ENCODE measurements at regions not wholly inside any gene's neighbourhood (a gene's known extent, or its start where the extent isn't known, plus 50 kb on each side); places are given as distances from the start of the nearest gene placed in this dataset.
"Not testable (repeated sequence)": the region's sequence is repeated elsewhere in the genome, so short reads cannot be mapped to it uniquely, and the experiment has no call there.

DNA sequence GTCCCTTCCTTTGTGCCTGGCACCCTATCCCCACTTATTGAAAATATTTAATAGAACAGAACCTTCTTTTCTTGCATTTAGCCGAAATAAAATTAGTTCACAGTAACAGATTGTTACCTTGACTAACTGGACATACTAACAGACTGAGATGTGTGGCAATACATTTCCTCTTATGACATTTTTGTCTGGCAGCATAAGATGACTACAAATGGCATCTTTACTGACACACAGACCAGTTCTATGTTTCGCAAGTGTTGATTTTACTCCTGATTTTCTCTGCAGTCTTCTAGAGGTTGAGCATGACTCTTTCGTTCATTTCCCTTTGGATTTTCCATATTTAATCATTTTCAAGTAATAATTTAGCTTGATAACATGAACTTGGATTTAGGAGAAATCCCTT is 474.6 kb downstream of the CBLN4 start:
- DNase-seq (ENCODE audit: low spot score) = no peak

GRCh38 chr20:55528482-55528881 is 476.8 kb downstream of the CBLN4 start:
- no peak for DNase-seq (ENCODE audit: low spot score)

- DNase-seq (ENCODE audit: low spot score) = no peak
Observed at GRCh38 chr20:55522296-55522815, 483.0 kb downstream of the CBLN4 start.

DNA sequence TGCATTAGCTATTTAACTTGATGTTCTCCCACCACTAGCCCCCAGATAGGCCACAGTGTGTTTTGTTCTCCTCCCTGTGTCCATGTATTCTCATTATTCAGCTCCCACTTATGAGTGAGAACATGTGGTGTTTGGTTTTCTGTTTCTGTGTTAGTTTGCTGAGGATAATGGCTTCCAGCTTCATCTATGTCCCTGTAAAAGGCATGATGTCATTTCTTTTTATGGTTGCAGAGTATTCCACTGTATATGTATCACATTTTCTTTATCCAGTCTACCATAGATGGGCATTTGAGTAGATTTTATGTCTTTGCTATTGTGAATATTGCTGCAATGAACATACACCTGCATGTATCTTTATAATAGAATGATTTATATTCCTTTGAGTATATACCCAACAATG is 487.7 kb downstream of the CBLN4 start:
- not testable (repeated sequence) for DNase-seq (ENCODE audit: low spot score)

DNA sequence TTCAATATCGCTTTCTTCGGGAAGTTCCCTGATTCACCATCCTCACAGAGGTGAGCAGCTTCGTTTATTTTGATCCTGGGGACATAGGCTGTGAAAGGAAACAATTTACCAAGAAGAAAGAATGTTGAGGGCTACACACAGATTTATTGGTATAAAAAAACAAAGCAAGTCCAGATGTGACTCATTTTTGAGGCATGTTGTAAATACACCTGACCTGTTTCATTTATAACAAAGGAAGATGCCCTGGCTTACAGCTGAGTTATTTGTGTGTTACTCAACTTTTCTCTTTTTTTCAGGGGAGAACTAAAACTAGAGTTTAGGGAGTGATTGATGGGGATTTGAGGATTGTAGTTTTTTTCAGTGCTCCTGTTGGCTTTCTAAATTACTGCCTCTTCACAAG is 489.5 kb downstream of the CBLN4 start:
- peak; percentile 30 for DNase-seq (ENCODE audit: low spot score)

DNA sequence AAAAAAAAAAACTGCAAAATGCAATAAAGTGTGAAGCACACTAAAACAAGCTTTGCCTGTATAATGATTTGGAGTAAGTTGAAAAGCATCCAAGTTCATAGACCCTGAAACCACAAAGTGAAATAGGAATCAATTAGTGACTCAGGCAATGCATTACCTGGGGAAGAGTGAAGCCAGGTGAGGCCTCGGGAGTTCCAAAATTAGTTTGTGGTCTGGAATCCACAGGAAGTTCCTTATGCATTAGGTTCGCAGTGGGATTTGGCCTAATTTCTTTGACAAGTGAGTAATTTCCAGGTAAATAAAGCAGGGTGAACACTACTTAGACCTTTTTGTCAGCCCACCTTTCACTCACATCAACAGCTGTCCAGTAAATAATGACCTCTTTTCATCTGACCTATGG is 490.8 kb downstream of the CBLN4 start:
- no peak for DNase-seq (ENCODE audit: low spot score)

- DNase-seq (ENCODE audit: low spot score) = no peak
Observed at GRCh38 chr20:55513954-55514353, 491.4 kb downstream of the CBLN4 start.

GRCh38 chr20:55500130-55500529 is 505.2 kb downstream of the CBLN4 start:
- DNase-seq (ENCODE audit: low spot score) = no peak

GRCh38 chr20:55488593-55488992 is 516.7 kb downstream of the CBLN4 start:
- no peak for DNase-seq (ENCODE audit: low spot score)

DNA sequence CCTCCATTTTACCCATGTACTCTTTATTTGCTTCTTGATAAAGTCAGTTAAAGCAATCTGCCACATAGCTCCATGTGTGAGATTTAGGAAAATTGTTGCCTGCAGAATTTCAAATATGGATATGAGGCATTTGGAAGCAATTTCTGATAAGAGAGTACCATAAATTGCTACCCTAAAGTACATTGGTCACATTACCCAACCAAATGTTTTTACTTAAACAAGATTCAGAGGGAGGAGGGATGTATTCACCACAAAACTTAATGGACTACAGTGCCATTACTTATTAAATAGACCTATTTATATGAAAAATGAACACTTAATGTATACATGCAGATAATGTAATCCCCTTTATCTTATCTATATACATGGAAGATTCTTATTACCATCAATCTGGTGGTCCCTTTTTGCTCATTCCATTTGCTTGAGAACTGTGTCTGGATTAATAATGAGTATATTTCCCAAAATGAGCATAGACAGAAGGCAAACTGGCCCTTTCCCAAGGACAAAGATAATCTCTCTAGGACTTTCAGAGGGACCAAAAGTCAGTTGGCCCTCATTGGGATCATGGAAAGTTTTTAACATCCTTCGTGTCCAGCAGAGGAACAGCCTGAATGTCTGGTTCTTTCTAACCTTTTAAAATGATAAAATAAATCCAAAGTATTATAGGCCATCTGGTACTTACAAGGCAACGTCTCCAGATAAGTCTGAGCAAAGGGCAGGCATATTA is 526.4 kb downstream of the CBLN4 start:
- no peak for DNase-seq (ENCODE audit: low spot score)

DNA sequence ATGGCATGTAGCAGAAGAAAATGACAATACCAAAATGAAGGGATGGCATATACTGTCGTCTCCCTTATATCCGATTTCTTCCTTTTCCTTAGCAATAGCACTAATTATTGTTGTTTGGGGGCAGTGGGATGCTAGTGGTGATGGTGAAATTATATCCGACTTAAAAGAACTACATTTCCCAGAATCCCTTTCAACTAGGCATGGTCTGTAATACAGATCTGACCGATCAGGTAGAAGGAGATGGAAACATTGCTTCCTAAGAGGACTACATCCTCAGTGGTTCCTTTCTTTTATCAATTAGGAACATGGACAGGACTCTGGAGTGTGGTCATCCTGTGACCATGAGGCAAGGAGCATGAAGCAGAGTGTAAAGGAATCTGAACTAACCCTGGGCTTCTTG is 532.6 kb downstream of the CBLN4 start:
- DNase-seq (ENCODE audit: low spot score) = no peak

GRCh38 chr20:55471052-55472006 is 534.0 kb downstream of the CBLN4 start:
- DNase-seq (ENCODE audit: low spot score) = no peak

- DNase-seq (ENCODE audit: low spot score) = no peak
Observed at GRCh38 chr20:55469074-55469473, 536.2 kb downstream of the CBLN4 start.

DNA sequence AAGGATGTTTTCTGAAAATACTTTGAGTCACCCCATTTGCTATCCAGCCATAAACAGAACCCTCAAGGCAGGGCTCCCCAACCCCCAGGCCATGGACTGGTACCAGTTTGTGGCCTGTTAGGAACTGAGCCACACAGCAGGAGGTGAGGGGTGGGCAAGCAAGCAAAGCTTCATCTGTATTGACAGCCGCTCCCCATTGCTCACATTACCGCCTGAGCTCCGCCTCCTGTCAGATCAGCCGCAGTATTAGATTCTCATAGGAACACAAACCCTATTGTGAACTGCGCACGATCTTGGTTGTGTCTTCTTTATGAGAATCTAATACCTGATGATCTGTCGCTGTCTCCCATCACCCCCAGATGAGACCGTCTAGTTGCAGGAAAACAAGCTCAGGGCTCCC is 543.8 kb downstream of the CBLN4 start:
- no peak for DNase-seq (ENCODE audit: low spot score)

DNA sequence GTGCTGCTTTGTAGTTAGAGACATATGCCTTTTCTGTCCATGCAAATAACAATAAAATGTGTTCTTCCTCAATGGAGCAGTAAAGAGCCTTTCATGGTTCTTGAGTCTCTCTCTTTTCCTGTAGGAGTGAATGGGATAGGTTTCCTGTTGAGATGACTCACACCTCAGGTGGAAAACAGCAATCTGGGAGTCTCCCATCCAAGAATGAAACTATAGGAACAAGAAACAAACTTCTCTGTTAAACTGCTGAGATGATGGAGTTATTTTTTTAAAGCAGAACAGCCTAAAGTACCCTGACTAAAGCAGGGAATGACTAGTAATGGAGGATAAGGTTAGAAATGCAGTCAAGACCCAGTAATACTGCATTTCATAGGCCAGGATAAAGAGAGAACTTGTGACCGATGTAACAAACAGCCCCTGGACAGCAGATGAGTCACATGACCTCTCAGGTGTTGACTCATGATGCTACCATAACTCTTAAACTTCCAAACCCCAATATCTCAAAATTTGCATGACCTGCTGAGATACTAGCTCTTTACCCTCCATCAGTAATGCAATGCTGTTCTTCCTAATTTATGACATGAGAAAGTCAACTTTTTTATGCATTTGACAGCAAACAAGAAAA is 548.9 kb downstream of the CBLN4 start:
- no peak for DNase-seq (ENCODE audit: low spot score)

DNA sequence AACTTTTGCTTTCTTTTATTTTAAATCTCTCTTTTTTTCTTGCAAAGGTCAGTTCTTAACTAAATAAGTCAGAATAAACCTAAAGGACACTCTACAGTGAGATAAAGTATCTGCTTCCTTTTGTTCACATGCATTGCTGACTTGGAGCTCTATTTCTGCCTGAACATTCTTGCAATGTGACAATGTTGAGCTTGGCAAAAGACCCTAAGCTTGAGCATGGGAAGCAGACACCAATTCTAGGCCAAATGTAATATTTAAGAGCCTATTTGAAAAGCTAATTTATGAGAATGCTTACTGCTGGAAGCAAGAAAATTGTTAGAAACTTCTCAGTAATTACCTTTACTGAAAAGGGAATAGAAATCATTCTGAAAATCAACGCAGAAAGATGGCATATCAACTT is 556.2 kb downstream of the CBLN4 start:
- no peak for DNase-seq (ENCODE audit: low spot score)

GRCh38 chr20:55446301-55446700 is 559.0 kb downstream of the CBLN4 start:
- DNase-seq (ENCODE audit: low spot score) = no peak

DNA sequence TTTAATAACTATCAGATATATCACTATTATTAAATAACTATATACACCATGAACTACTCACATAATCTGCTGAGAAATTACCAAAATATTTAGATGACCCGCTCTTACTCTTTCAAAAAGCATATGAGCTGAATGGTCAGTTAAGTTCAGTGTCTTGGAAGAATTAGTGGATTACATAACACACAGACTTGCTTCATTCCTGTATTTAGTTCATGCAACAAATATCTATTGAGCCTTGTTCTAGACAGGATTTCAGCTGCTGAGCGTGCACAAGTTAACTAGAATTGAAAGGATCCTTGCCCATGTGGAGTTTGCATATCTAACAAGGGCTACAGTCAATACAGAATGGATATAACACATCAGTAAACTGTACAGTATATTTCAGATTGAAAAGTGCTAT is 566.2 kb downstream of the CBLN4 start:
- DNase-seq (ENCODE audit: low spot score) = no peak

- no peak for DNase-seq (ENCODE audit: low spot score)
Observed at GRCh38 chr20:55437798-55438415, 567.4 kb downstream of the CBLN4 start.

GRCh38 chr20:55424968-55425367 is 580.4 kb downstream of the CBLN4 start:
- DNase-seq (ENCODE audit: low spot score) = no peak

GRCh38 chr20:55424476-55424875 is 580.8 kb downstream of the CBLN4 start:
- DNase-seq (ENCODE audit: low spot score) = no peak

DNA sequence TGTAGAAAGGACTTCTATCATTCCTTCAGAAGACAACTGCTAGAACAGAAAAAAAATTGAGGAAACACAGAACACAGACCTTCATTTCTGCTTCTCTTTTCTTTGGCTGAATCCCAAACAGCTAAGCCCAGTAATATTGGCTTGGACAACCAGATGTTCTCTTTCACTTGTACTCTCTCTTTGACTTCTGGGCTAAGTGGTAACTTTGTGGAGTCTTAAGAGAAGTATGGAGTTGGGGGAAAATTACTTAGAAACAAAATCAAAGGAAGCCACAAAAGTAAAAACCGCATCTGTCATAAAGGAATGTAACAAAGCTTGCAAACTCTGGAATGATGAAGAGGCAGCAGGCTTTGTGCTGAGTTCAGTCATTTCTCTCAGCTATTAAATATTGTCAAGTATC is 587.5 kb downstream of the CBLN4 start:
- DNase-seq (ENCODE audit: low spot score) = no peak
